ENCODE measurements at regions not wholly inside any gene's neighbourhood (a gene's known extent, or its start where the extent isn't known, plus 50 kb on each side); places are given as distances from the start of the nearest gene placed in this dataset.
"Not testable (repeated sequence)": the region's sequence is repeated elsewhere in the genome, so short reads cannot be mapped to it uniquely, and the experiment has no call there.

- peaks cover 10% of the 10 kb centered on the region for H3K4me1 ChIP-seq
- intact Hi-C loops (cut with DNase I) = no loop called here
Observed at GRCh38 chr3:20832963-20833362, 647.0 kb upstream of the SGO1 start.

GRCh38 chr3:20822251-20822650, 636.2 kb upstream of the SGO1 start:
- H3K4me1 ChIP-seq = no peaks in the 10 kb centered on the region
- H3K27ac ChIP-seq = no peak overlapping the region
- intact Hi-C loops (cut with DNase I) = no loop called here
- H3K36me3 ChIP-seq = no peaks in the 10 kb centered on the region
- no peak for DNase-seq (ENCODE audit: extremely low spot score in 2 of 2)
- H3K4me3 ChIP-seq = no peak overlapping the region
- no peaks in the 10 kb centered on the region for H3K9me3 ChIP-seq
- no peaks in the 10 kb centered on the region for H3K27me3 ChIP-seq
- TF ChIP-seq POLR2A (IDR thresholded peaks at IDR 0.05) (no peak), CTCF (IDR thresholded peaks at IDR 0.05) (no peak), POLR2AphosphoS5 (IDR thresholded peaks at IDR 0.05; ENCODE audit: insufficient read depth in 1 of 2, low read depth in 1 of 2) (no peak)

More at GRCh38 chr3:20832963-20833362, 647.0 kb upstream of the SGO1 start:
- H3K36me3 ChIP-seq = no peaks in the 10 kb centered on the region
- DNase-seq (ENCODE audit: extremely low spot score in 2 of 2) = no peak
- no peak overlapping the region for H3K27ac ChIP-seq
- TF ChIP-seq POLR2AphosphoS5 (IDR thresholded peaks at IDR 0.05; ENCODE audit: insufficient read depth in 1 of 2, low read depth in 1 of 2) (no peak), POLR2A (IDR thresholded peaks at IDR 0.05) (no peak)
- no peaks in the 10 kb centered on the region for H3K9me3 ChIP-seq
- H3K27me3 ChIP-seq = no peaks in the 10 kb centered on the region
- H3K4me3 ChIP-seq = no peak overlapping the region

GRCh38 chr3:20820872-20821271, 634.9 kb upstream of the SGO1 start:
- H3K4me3 ChIP-seq; intact Hi-C loops (cut with DNase I); H3K9me3 ChIP-seq; H3K27ac ChIP-seq; DNase-seq (ENCODE audit: extremely low spot score in 2 of 2); H3K36me3 ChIP-seq; H3K4me1 ChIP-seq; H3K27me3 ChIP-seq: not testable (repeated sequence)

GRCh38 chr3:20811631-20812030, 625.6 kb upstream of the SGO1 start:
- H3K36me3 ChIP-seq = no peaks in the 10 kb centered on the region
- no peaks in the 10 kb centered on the region for H3K4me1 ChIP-seq
- intact Hi-C loops (cut with DNase I) = no loop called here
- H3K27me3 ChIP-seq = no peaks in the 10 kb centered on the region
- H3K4me3 ChIP-seq = no peak overlapping the region
- no peaks in the 10 kb centered on the region for H3K9me3 ChIP-seq
- DNase-seq (ENCODE audit: extremely low spot score in 2 of 2) = no peak
- H3K27ac ChIP-seq = no peak overlapping the region
- no peak for TF ChIP-seq POLR2A (IDR thresholded peaks at IDR 0.05)
- TF ChIP-seq CTCF (IDR thresholded peaks at IDR 0.05) = no peak
- TF ChIP-seq POLR2AphosphoS5 (IDR thresholded peaks at IDR 0.05; ENCODE audit: insufficient read depth in 1 of 2, low read depth in 1 of 2) = no peak

- TF ChIP-seq POLR2AphosphoS5 (IDR thresholded peaks at IDR 0.05; ENCODE audit: insufficient read depth in 1 of 2, low read depth in 1 of 2) (no peak), CTCF (IDR thresholded peaks at IDR 0.05) (no peak), POLR2A (IDR thresholded peaks at IDR 0.05) (no peak)
- H3K27me3 ChIP-seq = no peaks in the 10 kb centered on the region
- no peak overlapping the region for H3K27ac ChIP-seq
- no peaks in the 10 kb centered on the region for H3K36me3 ChIP-seq
- no peaks in the 10 kb centered on the region for H3K4me1 ChIP-seq
- intact Hi-C loops (cut with DNase I) = no loop called here
- H3K4me3 ChIP-seq = no peak overlapping the region
- H3K9me3 ChIP-seq = no peaks in the 10 kb centered on the region
- DNase-seq (ENCODE audit: extremely low spot score in 2 of 2) = no peak
Observed at GRCh38 chr3:20811006-20811405, 625.0 kb upstream of the SGO1 start.

- no peak for TF ChIP-seq CTCF (IDR thresholded peaks at IDR 0.05)
- TF ChIP-seq POLR2AphosphoS5 (IDR thresholded peaks at IDR 0.05; ENCODE audit: insufficient read depth in 1 of 2, low read depth in 1 of 2) = no peak
- no peak for TF ChIP-seq POLR2A (IDR thresholded peaks at IDR 0.05)
- Histone ChIP-seq H3K4me3 (no peak overlapping the region), H3K36me3 (no peaks in the 10 kb centered on the region), H3K4me1 (no peaks in the 10 kb centered on the region), H3K9me3 (no peaks in the 10 kb centered on the region), H3K27me3 (no peaks in the 10 kb centered on the region), H3K27ac (no peak overlapping the region)
- no peak for DNase-seq (ENCODE audit: extremely low spot score in 2 of 2)
- intact Hi-C loops (cut with DNase I) = no loop called here
Observed at GRCh38 chr3:20810555-20810954, 624.5 kb upstream of the SGO1 start.

Data from vagina (tissue), 2 donors.